Upper lobe of left lung (tissue), 4 donors: ENCODE measurements at regions not wholly inside any gene's neighbourhood (a gene's known extent, or its start where the extent isn't known, plus 50 kb on each side); places are given as distances from the start of the nearest gene placed in this dataset.

Experiments used
- EP300 ChIP-seq, 4 donors: sonication (generic); formaldehyde crosslinking; IDR thresholded peaks; one replicate each; pipeline ENCODE4 v1.5.1; 2017; ENCODE audit warnings: antibody characterized with exemption in 4 of 4, control low read depth in 2 of 4
- POLR2AphosphoS5 ChIP-seq, 2 donors: sonication (generic); formaldehyde crosslinking; IDR thresholded peaks; one replicate each; pipeline ENCODE4 v1.5.1; 2017; ENCODE audit warnings: antibody characterized with exemption in 2 of 2
- TF ChIP-seq, protein P1 (sequence below), 6 experiments: fragments of 450-650 bp in 4 of 6; fragments of 200-600 bp in 2 of 6; sonication (generic) in 2 of 6; IDR thresholded peaks; one replicate each; pipeline ENCODE4 v1.5.1; 2016 to 2019; ENCODE audit warnings: antibody characterized with exemption in 6 of 6

DNA sequence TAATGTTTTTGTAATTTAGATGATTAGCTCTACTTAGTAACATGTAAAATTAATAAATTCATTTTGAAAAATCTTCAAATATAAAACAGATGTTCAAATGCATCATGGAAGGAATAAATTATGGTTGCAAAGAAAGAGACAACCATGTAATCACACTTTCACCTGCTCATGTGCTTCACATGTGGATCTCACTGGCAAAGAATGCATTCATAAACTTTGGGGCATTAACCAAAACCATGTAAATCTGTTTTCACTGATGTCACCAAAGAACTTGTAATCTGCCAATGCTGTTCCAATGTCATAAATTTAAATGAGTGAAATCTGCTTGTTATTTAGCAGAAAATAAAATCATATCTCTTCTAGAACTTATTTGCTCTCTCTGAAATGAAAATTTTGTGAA, 142.7 kb downstream of the TENT5A start:
- TF ChIP-seq, protein P1, sequence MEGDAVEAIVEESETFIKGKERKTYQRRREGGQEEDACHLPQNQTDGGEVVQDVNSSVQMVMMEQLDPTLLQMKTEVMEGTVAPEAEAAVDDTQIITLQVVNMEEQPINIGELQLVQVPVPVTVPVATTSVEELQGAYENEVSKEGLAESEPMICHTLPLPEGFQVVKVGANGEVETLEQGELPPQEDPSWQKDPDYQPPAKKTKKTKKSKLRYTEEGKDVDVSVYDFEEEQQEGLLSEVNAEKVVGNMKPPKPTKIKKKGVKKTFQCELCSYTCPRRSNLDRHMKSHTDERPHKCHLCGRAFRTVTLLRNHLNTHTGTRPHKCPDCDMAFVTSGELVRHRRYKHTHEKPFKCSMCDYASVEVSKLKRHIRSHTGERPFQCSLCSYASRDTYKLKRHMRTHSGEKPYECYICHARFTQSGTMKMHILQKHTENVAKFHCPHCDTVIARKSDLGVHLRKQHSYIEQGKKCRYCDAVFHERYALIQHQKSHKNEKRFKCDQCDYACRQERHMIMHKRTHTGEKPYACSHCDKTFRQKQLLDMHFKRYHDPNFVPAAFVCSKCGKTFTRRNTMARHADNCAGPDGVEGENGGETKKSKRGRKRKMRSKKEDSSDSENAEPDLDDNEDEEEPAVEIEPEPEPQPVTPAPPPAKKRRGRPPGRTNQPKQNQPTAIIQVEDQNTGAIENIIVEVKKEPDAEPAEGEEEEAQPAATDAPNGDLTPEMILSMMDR (IDR thresholded peaks at IDR 0.05), result no peak
- TF ChIP-seq POLR2AphosphoS5 (IDR thresholded peaks at IDR 0.05) (no peak), EP300 (IDR thresholded peaks at IDR 0.05) (no peak)
